ENCODE measurements at regions not wholly inside any gene's neighbourhood (a gene's known extent, or its start where the extent isn't known, plus 50 kb on each side); places are given as distances from the start of the nearest gene placed in this dataset.

DNA sequence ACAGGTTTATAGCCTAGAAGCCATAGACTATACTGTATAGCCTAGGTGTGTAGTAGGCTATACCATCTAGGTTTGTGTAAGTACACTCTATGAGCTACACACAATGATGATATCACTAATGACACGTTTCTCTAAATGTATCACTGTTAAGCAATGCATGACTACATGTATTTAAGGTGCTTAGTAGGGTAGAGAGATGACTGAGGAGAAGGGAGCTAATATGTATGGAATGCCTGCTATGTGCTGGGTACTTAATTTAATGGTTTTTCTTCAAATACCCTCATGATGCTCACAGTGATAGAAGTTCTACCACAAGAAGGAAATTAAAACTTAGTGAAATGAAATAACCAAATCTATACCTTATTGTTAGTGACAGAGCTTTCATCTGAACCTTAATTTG lies 1785.5 kb downstream of the EFNA5 start:
- H3K27ac ChIP-seq (ENCODE audit: insufficient read depth, low read length) = no peak overlapping the region
- DNase-seq (peak; percentile 66), ATAC-seq (ENCODE audit: low read depth) (peak; percentile 40)
- H2AK9ac ChIP-seq (replicated peaks; ENCODE audit: low read depth, low read length, poor library complexity) = no peak overlapping the region
- no peak overlapping the region for H3K4me2 ChIP-seq (ENCODE audit: low read depth, low read length)
- H4K20me1 ChIP-seq (ENCODE audit: insufficient read depth, low read length) = no peaks in the 10 kb centered on the region
- H2AFZ ChIP-seq (replicated peaks; ENCODE audit: low read length, poor library complexity) = no peak overlapping the region
- H3K4me1 ChIP-seq (ENCODE audit: control insufficient read depth, insufficient read depth, low read length) = no peaks in the 10 kb centered on the region
- intact Hi-C loops (cut with micrococcal nuclease) (loop anchor here (10.0 kb wide), 1 partner anchor 350 kb away; no protein-coding TSS in a partner anchor), dilution Hi-C loops (cut with HindIII; ENCODE audit: low sequenced_read_pairs, unreplicated experiment) (no loop called here), in situ Hi-C loops (cut with MboI; ENCODE audit: low sequenced_read_pairs) (no loop called here)
- H3K4me3 ChIP-seq (ENCODE audit: insufficient read depth, low read depth, low read length) = no peak overlapping the region
- no peak overlapping the region for H2BK5ac ChIP-seq (ENCODE audit: low read depth, low read length, poor library complexity, severe bottlenecking)
- H4K8ac ChIP-seq (ENCODE audit: low read depth in 2 of 2, low read length in 2 of 2) = no peak overlapping the region
- TF ChIP-seq MAZ (IDR thresholded peaks at IDR 0.05; ENCODE audit: borderline replicate concordance, low read depth, low read length) (no peak), CEBPB (IDR thresholded peaks at IDR 0.05; ENCODE audit: low read depth, low read length) (peak; percentile 42; the same call in 1 of the 2 replicates)
- no peak overlapping the region for H3K4ac ChIP-seq (ENCODE audit: low read depth, low read length)
- H2AK5ac ChIP-seq (ENCODE audit: low read depth, low read length) = no peak overlapping the region
- H3K18ac ChIP-seq (ENCODE audit: low read depth, low read length) = no peak overlapping the region
- H2BK15ac ChIP-seq (ENCODE audit: low read depth, low read length) = no peak overlapping the region
- no CpG with 5 or more reads among the region's 1 CpG for WGBS, 2 experiments (ENCODE audit: extremely low coverage in 2 of 2, insufficient read length in 1 of 2)
- no peak overlapping the region for H4K5ac ChIP-seq (ENCODE audit: low read depth, low read length)
- H3K9ac ChIP-seq (ENCODE audit: low read depth, low read length) = no peak overlapping the region
- H3K9me3 ChIP-seq (ENCODE audit: control insufficient read depth, insufficient read depth, low read length) = no peaks in the 10 kb centered on the region
- no peak overlapping the region for H3K56ac ChIP-seq (ENCODE audit: extremely low read depth, insufficient read depth, low read length)
- H3K14ac ChIP-seq (replicated peaks; ENCODE audit: low read depth, low read length) = no peak overlapping the region
- no TSS peak for BruUV-seq (replicated peaks)
- H3K79me1 ChIP-seq (ENCODE audit: low read depth in 1 of 2, low read length in 2 of 2) = no peaks in the 10 kb centered on the region
- no peak overlapping the region for H3K23ac ChIP-seq (ENCODE audit: low read depth, low read length)
- H4K91ac ChIP-seq (ENCODE audit: insufficient read depth, low read depth, low read length) = no peak overlapping the region
- no peaks in the 10 kb centered on the region for H3K36me3 ChIP-seq (ENCODE audit: control insufficient read depth, insufficient read depth, low read length)
- H2BK120ac ChIP-seq (ENCODE audit: low read depth, low read length) = no peak overlapping the region
- H3K27me3 ChIP-seq (ENCODE audit: control insufficient read depth, insufficient read depth, low read length) = no peaks in the 10 kb centered on the region
- peaks cover 4% of the 10 kb centered on the region; the same call in 1 of the 2 replicates for H3K9me1 ChIP-seq (ENCODE audit: insufficient read depth, low read length)
- ChIA-PET POLR2A (ENCODE audit: unreplicated experiment) (no interaction called here), CTCF (interaction anchor here (0.6 kb wide), 1 partner anchor 124 kb away, joined by 3 read pairs; no protein-coding TSS in a partner anchor)
- H2BK20ac ChIP-seq (ENCODE audit: low read depth, low read length) = no peak overlapping the region

All from IMR-90 (cell line).